ENCODE measurements at regions not wholly inside any gene's neighbourhood (a gene's known extent, or its start where the extent isn't known, plus 50 kb on each side); places are given as distances from the start of the nearest gene placed in this dataset.
"Not testable (repeated sequence)": the region's sequence is repeated elsewhere in the genome, so short reads cannot be mapped to it uniquely, and the experiment has no call there.

DNA sequence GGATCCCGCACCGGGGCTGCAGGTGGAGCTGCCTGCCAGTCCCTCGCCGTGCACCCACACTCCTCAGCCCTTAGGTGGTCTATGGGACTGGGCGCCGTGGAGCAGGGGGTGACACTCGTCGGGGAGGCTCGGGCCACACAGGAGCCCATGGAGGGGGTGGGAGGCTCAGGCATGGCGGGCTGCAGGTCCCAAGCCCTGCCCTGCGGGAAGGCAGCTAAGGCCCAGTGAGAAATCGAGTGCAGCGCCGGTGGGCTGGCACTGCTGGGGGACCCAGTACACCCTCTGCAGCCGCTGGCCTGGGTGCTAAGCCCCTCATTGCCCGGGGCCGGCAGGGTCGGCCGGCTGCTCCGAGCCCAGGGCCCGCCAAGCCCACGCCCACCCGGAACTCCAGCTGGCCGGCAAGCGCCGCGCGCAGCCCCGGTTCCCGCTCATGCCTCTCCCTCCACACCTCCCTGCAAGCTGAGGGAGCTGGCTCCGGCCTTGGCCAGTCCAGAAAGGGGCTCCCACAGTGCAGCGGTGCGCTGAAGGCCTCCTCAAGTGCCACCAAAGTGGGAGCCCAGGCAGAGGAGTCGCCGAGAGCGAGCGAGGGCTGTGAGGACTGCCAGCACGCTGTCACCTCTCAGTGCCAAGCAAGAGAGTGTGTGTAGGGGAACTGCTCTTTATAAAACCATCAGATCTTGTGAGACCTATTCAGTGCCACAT lies 845.1 kb downstream of the CDH18 start:
- not testable (repeated sequence) for DNase-seq

DNA sequence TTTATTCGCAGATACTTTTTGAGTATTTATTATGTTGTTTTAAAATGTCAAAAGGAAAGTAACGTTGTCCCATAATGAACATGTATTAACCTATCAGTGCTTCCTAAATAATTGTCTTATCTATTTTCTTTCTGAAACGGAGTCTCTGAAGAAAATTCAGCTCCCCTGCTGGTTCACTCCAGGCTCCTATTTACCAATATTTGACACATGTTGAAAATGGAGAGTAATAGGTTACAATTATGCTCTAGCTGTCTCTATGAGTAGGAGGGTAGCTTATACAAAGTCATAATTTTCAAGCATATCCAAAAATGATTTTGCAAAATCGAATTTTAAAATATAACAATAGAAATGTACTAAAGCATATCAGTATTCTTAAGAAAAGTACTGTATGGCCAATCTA lies 844.1 kb downstream of the CDH18 start:
- DNase-seq: no peak

DNA sequence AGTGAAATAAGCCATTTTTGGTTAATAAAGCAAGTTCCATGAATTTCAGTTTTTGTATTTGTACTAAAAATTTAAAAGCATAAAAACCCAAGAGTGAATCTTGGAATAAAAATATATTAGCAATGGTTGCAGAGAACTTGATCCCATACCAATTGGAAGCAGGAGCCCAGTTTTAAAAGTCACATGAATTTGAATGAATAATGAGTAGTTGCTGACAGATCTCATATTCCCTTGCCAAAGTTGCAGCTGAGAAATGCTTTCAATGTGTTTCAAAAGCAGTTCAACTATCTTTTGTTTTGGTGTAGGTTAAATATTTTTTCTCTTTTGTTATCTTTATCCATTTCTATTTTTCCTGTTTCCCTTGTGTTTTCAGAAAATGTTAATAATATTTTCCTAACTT lies 818.6 kb downstream of the CDH18 start:
- DNase-seq: no peak

DNA sequence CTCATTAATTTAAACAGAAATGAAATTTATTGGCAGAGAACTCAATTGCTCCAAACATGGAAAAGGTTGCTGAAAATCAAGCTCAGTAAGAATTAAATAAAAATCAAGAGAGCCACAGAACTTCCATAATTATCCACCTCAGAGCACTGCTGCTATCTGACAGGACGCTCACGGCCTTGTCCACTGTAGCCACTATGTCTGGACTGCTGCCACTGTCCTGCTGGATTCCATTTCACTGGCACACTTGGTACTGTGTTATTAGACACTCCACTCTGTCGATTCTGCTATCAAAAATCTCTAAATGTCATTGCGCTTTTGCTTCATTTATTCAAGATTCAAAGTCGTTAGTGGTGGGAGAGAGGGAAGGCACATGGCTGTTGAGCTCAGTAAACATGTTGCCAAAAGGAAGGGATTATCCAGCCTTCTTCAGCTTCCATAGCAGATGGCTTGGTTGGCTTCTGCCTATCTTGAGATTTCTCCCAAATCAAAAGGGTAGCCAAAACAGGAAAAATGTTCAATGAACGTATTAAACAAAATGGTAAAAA lies 815.0 kb downstream of the CDH18 start:
- no peak for DNase-seq

DNA sequence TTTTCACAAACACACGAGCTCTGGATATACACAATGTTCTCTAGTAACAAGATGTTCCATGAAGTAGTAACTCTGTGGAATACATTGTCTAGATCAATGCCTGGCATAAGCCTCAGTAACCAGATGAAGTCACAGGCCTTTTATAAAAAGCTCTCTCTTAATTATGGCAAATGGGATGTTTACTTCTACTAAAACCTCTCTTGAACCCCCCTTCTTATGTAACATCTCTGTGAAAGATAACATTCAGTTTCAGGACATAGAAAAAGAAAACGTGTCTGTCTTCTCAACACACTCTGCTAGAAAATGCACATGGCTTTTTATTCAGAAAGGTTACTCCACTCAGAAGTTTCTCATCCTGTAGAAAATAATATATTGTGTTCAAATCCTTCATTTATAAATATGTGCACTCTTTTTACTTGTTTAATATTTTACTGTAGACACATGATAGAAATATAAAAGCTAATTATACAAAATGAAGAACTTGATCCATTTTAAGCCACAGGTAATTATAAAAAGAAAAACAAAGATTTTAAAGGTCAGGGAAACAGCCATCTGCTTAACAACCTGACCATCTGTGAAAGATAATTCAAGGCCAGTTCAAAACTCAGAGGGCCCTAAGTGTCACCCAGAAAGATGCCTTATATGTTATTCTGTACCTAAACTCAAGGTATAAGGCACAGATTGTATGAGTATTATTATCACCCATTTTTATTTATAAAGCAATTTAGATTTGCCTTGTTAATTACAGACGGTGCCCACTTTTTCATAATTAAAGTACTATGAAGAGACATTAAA lies 812.0 kb downstream of the CDH18 start:
- no peak for DNase-seq

DNA sequence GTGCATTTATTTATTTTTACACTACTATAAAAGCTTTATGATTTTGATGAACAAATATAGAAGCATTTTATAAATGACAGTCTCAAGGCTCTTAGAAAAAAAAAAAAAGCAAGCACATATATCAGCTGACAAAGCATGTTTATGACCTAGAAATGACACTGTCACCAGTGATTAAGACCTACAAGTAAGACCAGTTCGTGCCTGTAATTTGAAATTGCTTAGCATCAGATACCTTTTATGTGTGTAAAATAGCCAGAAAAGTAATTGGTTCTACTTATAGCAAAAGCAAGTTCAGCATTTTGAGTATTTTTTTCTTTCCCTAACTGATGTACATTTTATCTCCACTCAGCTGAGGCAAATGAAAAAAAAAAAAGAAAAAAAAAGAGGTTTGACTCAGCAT lies 808.4 kb downstream of the CDH18 start:
- DNase-seq: no peak

DNA sequence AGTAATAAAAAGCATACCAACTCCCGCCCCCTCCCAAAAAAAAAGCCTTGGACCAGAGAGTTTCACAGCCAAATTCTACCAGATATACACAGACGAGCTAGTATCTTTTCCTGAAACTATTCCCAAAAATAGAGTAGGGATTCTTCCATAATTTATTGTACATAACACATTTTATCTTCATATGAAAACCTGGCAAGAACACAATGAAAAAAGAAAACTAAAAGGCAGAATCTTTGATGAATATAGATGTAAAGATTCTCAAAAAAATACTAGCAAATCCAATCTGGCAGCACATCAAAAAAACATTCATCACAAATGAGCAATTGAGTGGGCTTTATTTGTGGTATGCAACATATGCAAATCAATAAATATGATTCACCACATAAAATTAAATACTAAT lies 798.8 kb downstream of the CDH18 start:
- no peak for DNase-seq

DNA sequence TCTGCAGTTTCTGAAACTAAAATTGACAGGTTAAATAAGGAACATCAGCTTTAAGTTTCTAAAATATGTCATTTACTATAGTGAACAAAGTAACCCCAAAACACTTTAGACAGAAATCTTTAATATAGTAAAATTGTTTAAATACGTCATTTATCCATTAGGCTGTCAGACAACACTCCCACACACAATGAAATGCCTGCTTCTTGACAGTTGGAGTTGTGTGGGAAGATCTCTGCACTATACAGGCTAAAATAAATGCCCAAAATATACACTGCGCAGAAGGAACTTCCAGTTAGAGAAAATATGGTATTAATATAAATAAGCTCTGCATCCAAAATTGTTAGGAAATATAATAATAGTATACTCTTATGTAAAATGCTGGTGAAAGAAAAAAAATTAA lies 794.4 kb downstream of the CDH18 start:
- no peak for DNase-seq

DNA sequence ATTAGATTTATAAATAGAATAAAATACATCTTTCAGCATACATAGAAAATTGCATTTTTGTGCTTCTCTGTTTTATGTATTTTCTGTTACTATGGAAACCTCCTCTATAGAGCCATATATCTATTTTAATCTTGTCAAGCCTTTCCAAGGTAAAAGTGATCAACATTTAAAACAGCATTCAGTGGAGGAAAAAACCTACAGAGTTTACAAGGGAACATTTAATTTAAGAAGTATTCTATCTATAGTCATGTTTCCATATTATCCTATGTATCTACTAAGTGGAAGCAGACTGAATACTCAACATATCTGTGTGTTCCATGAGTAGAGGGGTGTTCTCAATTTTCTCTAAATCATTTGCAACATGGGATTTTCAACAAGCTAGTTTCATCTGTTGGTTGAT lies 791.4 kb downstream of the CDH18 start:
- DNase-seq: no peak

DNA sequence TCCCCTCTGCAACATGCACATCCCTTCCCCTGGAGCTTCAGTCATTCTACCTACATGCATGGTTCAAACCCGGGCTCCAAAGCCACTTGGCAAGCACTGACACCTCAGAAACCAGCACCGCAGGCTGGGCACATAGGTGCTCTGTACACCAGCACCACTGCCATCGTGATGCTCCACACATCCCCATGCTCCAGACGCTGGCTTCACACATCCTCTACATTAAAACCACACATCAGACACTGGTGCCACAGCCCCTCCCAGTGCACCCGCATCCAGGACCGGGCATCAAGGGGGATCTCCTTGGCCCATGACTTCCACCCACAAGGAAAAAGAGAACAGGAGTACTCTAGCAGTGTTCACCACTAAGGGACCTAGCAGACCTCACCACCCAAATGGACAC lies 787.7 kb downstream of the CDH18 start:
- DNase-seq: no peak

DNA sequence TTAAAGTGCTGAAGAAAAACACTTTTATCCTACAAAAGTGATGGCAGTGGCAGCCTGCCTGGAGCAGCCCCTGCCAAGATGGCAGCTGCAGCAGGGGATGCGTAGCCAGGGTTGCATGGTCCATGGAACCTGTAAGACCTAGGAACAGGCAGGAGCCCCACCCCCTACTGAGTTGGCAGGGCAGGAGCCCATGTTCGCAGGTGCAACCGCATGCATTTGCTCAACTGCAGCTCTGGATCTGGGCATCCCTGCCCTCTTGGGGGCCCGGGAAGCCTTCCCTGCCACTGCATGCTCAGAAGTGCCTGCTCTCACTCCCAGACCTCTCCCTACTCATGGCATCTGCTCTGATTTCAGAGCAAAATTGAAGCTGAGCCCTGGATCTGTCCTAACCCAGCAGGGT lies 779.6 kb downstream of the CDH18 start:
- DNase-seq: no peak

DNA sequence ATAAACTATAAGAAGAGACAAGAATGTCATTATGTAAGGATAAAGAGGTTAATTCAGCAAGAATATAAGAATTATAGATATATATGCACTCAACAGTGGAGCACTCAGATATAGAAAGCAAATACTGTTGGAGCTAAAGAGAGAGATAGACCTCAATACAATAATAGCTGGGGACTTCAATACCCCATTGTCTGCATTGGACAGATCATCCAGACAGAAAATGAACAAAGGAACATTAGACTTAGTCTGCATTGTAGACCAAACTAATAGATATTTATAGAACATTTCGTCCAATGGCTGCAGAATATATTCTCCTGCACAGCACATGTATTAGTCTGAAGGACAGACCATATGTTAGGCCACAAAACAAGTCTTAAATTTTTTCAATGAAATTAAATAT lies 777.1 kb downstream of the CDH18 start:
- DNase-seq: no peak

DNA sequence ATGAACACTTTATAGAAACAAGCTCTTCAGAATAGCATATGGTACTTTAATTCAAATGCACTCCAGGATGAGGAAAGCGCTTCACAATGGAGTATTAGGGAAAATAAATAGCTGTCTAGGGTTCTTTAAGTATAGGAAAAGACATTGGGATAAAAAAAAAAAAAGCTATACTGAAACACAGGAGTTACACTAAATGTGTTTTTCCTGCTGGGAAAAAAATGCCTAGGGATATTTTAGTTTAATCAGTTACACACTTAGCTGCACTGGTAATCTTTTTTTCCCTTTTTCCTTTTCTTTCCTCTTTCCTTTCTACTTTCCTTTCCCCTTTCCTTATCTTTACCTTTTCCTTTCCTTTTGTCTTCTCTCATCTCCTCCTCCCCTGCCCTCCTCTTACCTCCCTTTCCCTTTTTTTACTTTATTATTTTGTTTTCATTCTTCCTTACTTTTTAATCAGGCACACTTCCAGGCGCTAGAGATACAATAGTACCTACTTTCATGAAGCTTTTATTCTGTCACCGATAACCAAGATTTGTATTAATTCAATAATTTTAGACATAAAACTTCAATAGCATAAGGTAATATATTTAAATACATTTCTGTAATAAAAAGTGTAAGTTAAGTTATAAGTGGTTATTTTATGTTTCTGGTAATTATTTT lies 758.7 kb downstream of the CDH18 start:
- DNase-seq: no peak

DNA sequence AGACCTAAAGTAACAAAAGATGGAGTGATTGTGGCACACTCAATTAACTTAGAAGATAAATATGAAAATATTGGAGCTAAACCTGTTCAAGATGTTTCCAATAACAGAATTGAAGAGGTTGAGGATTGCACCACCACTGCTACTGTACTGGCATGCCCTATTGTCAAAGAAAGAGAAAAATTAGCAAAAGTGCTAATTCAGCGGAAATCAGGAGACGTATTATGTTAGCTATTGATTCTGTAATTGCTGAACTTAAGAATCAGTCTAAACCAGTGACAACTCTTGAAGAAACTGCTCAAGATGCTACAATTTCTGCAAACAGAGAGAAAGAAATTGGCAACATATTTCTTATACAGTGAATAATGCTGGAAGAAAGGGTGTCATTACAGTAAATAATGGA lies 754.4 kb downstream of the CDH18 start:
- DNase-seq: no peak

DNA sequence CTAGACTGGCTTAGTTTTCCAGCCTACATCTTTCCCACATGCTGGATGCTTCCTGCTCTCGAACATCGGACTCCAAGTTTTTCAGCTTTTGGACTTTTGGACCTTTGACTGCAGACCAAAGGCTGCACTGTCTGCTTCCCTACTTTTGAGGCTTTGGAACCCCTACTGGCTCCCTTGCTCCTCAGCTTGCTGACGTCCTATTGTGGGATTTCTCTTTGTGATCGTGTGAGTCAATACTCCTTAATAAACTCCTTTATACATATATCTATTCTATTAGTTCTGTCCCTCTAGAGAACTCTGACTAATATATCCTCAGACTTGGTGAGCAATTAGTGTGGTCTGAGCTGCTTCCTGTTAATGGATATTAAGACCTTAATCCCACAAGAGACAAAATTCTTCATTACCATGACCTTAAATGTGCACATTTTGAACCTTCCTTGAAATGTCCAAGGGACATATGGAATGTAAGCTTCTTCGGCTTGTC lies 752.9 kb downstream of the CDH18 start:
- DNase-seq: no peak

DNA sequence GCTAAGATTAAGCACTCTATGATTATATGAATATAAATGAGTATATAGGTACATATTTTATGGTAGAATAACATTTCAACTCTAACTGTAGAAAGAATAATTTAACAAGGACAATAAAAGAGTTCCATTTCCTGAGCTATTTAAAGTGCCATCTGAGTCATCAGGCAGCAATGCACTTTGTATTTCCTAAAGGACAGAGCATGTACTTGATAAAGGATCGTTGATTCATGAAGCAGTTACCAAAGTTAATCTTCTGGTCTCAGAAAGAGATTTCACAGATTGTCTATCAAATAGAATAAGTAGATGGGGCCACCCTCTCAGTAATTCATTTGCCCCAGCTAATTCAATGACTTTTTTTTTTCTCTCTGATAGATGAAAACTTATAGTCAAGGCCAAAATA lies 747.8 kb downstream of the CDH18 start:
- DNase-seq: no peak

DNA sequence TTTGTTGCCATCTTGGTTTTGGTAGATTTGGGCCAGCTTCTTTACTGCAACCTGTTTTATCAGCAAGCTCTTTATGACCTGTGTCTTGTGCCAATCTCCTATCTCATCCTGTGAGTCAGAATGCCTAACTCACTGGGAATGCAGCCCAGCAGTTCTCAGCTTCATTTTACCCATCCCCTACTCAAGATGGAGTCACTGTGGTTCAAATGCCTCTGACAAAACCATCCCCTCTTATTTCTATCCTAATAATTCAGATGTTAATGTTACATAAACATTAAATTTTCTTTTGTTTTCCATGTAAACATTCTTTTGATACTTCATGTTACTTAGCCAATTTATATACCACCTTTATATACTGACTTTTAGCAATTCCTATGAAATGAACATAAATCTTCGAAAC lies 746.3 kb downstream of the CDH18 start:
- no peak for DNase-seq

DNA sequence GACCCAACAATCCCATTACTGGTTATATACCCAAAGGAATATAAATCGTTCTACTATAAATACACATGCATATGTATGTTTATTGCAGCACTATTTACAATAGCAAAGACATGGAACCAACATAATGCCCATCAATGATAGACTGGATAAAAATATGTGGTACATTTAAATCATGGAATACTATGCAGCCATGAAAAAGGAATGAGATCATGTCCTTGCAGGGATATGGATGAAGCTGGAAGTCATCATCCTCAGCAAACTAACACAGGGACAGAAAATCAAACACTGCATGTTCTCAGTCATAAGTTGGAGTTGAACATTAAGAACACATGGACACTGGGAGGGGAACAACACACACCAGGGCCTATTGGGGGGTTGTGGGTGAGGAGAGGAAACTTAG lies 741.8 kb downstream of the CDH18 start:
- not testable (repeated sequence) for DNase-seq

DNA sequence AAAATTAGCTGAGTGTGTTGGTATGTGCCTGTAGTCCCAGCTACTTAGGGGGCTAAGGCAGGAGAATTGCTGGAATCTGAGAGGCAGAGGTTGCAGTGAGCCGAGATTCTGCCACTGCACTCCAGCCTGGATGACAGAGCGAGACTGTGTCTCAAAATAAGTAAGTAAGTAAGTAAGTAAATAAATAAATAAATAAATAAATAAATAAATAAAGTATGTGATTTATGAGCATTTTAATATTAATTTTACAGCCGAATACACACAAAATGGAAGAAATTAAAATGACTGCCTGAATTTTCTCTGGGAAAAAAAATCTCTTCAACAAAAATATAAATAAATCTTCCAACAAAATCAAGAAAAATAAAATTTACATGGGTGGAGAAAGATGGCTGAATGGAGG lies 740.7 kb downstream of the CDH18 start:
- DNase-seq: no peak

DNA sequence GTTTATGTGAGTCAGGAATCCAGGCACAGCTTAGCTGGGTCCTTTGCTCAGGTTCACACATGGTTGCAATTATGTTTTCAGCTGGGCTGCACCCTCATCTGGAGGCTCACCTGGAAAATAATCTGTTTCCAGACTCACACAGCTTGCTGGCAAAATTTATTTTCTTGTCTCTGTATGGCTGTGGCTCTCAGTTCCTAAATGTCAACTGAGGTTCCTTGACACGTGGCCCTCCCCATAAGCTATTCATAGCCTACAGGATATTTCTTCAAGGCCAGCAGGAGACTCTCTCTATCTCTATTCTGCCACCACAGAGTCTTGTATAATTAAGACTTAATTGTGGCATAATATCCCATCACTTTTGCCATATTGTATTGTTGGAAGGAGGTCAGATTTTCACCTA lies 732.0 kb downstream of the CDH18 start:
- DNase-seq: no peak

DNA sequence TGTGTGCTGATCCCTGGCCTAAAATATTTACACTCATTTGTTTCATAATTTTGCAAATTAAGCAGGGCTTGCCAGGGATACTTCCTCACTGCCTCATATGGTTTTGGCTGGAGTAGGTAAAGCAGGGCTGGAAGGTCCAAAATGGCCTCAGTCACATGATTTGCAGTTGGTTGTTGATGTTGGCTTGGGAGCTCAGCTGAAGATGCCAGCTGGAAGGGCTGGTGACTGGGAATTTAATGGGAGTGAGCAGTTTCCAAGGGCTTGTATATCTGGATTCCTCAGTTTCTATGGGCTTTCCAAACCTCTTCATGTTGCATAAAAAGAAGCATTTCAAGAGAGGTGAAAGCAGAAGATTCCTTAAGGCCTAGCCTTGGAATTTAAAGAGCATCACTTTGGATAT lies 729.3 kb downstream of the CDH18 start:
- no peak for DNase-seq

DNA sequence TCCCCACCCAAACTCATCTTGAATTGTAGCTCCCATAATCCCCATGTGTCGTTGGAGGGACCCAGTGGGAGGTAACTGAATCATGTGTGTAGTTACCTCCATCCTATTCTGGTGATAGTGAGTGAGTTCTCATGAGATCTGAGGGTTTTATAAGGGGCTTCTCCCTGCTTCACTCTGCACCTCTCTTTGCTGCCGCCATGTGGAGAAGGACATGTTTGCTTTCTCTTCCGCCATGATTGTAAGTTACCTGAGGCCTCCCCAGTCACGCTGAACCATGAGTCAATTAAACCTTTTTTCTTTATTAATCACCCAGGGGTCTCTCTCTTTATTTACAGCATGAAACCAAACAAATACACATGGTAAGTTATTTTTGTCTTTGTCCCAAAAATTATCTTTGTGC lies 726.1 kb downstream of the CDH18 start:
- no peak for DNase-seq

DNA sequence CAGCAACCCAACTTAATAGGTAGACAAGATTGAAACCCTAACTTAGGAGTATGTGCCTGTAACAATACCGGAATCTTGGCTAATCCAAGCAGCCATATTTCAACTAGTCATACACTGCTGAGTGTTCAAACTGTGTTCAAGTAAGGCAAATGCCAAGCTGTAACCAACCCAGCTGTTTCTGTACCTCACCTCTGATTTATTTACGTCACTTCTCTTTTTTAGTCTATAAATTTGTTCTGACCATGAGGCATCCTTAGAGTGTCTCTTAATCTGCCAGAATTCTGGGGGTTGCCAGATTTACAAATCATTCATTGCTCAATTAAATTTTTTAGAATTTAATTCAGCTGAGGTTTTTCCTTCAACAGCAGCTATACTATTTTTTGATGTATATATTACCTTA lies 723.2 kb downstream of the CDH18 start:
- no peak for DNase-seq

DNA sequence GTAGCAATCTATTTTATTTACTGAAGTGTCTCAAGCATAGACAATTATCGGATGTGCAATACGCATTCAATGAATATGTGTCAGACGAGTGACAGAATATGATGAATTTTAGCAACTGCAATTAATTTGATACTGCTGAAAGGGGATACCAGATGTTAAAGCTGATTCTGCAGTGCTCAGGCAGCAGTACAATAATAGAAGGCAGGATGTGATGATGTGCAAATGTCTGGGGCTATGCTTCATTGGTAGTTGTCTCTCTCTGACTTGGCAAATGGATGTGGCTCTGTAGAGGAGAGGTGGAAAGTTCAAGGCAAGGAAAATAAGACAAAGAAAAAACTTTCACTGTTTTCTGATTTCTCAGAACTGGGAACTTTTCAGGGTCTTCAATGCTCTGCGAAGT lies 721.2 kb downstream of the CDH18 start:
- DNase-seq: no peak

All from DMS79 treated with DMSO at 0.1 percent for 48 hours (cell line).